ENCODE measurements at regions not wholly inside any gene's neighbourhood (a gene's known extent, or its start where the extent isn't known, plus 50 kb on each side); places are given as distances from the start of the nearest gene placed in this dataset.
"Not testable (repeated sequence)": the region's sequence is repeated elsewhere in the genome, so short reads cannot be mapped to it uniquely, and the experiment has no call there.

GRCh38 chr2:47631792-47632398 is 61.1 kb upstream of the KCNK12 start:
- H3K27me3 Mint-ChIP-seq: no peaks in the 10 kb centered on the region
- no peaks in the 10 kb centered on the region for H3K4me1 Mint-ChIP-seq
- no peak for DNase-seq
- H3K36me3 Mint-ChIP-seq: no peaks in the 10 kb centered on the region
- CTCF ChIA-PET: no interaction called here
- no peak for ATAC-seq
- H3K9me3 Mint-ChIP-seq (ENCODE audit: low read depth): no peaks in the 10 kb centered on the region
- no peak overlapping the region for H3K4me3 Mint-ChIP-seq
- H3K27ac Mint-ChIP-seq: no peak overlapping the region

DNA sequence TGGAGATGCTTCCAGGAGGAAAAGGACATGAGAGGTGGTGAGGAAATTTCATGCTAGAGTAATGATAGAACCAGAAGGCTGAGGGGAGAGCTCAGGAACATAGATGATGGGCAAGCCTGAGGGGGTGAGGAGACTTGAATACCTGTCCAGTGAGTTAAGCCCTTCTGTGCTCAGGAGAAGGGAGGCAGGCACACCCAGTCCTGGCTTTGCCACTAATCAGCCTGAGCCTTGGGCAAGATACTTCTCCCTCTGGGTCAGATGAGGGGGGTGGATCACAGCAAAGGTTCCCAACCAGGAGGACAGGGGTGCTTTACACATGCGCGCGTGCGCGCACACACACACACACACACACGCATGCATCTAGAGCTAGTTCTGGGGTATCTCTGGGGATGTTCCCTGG is 60.5 kb upstream of the KCNK12 start:
- no peak for DNase-seq
- CTCF ChIA-PET: no interaction called here
- Mint-ChIP-seq H3K27me3 (peaks cover 3% of the 10 kb centered on the region), H3K4me1 (no peaks in the 10 kb centered on the region), H3K4me3 (no peak overlapping the region), H3K36me3 (no peaks in the 10 kb centered on the region), H3K9me3 (ENCODE audit: low read depth) (no peaks in the 10 kb centered on the region), H3K27ac (no peak overlapping the region)
- ATAC-seq: no peak

- CTCF ChIA-PET: no interaction called here
- Mint-ChIP-seq H3K36me3 (no peaks in the 10 kb centered on the region), H3K27me3 (peaks cover 11% of the 10 kb centered on the region), H3K27ac (no peak overlapping the region), H3K4me3 (no peak overlapping the region), H3K4me1 (no peaks in the 10 kb centered on the region), H3K9me3 (ENCODE audit: low read depth) (no peaks in the 10 kb centered on the region)
- DNase-seq (no peak), ATAC-seq (no peak)
Observed at GRCh38 chr2:47629501-47630460, 59.0 kb upstream of the KCNK12 start.

DNA sequence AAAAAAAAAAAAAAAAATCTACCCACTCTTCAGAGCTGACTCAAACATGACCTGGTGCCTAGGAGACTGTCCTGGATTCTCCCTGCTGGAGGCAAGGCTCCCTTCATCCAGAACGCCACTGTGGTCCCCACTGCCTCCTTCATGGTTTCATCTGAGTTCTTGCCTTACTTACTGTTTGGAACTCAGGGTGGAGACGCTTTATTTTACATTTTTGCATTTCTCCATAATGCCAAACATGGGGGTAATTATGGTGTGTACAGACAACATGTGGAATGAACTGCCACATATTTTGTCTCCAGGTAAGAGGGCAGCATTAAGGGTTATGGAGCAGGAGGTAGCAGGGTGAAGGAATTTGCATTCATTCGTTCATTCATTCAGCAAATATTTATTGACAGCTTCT is 58.1 kb upstream of the KCNK12 start:
- H3K27me3 Mint-ChIP-seq: peaks cover 17% of the 10 kb centered on the region
- CTCF ChIA-PET: no interaction called here
- ATAC-seq (no peak), DNase-seq (no peak)
- no peak overlapping the region for H3K27ac Mint-ChIP-seq
- no peaks in the 10 kb centered on the region for H3K4me1 Mint-ChIP-seq
- H3K36me3 Mint-ChIP-seq: no peaks in the 10 kb centered on the region
- H3K4me3 Mint-ChIP-seq: no peak overlapping the region
- no peaks in the 10 kb centered on the region for H3K9me3 Mint-ChIP-seq (ENCODE audit: low read depth)

- H3K27ac Mint-ChIP-seq: no peak overlapping the region
- H3K36me3 Mint-ChIP-seq: no peaks in the 10 kb centered on the region
- H3K4me1 Mint-ChIP-seq: no peaks in the 10 kb centered on the region
- DNase-seq (no peak), ATAC-seq (no peak)
- H3K27me3 Mint-ChIP-seq: peaks cover 18% of the 10 kb centered on the region
- no peaks in the 10 kb centered on the region for H3K9me3 Mint-ChIP-seq (ENCODE audit: low read depth)
- no peak overlapping the region for H3K4me3 Mint-ChIP-seq
- CTCF ChIA-PET: no interaction called here
Observed at GRCh38 chr2:47626664-47627063, 55.9 kb upstream of the KCNK12 start.

- CTCF ChIA-PET, ATAC-seq: not testable (repeated sequence)
Observed at GRCh38 chr2:47623140-47623539, 52.4 kb upstream of the KCNK12 start.

DNA sequence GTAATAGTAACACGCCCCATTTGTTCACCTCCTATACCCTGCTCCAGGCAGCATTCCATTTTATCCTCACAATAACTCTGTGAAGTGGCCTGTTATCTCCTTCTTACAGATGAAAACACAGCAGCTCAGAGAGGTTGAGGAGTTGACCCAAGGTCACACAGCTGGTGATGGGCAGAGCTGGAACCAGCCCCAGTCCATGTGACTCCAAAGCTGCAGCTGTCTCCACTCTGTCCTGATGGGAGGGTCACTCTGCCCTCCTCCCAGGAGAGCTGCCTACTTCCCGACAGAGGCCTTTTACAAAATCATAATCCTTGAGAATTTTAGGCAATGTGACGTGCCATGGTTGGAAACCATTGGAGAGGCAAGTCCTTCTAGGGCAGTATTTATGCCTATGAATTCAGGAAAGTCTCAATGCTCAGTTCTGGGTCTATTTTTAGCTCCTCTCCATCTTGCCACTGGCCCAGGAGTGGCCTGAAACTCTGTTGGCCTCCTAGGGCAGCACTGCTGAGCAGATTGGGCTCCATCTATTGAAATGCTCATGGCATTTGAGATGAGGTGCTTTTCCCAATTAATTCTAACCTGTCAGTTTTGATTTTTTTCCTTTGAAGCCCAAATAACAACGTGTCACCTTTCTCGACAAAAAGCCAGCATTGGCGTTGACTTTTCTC is 50.1 kb upstream of the KCNK12 start:
- ATAC-seq: no peak

More at GRCh38 chr2:47623140-47623539, 52.4 kb upstream of the KCNK12 start:
- not testable (repeated sequence) for DNase-seq; H3K4me1 Mint-ChIP-seq; H3K4me3 Mint-ChIP-seq; H3K36me3 Mint-ChIP-seq; H3K9me3 Mint-ChIP-seq (ENCODE audit: low read depth); H3K27ac Mint-ChIP-seq
- H3K27me3 Mint-ChIP-seq: peaks cover 18% of the 10 kb centered on the region

More for the DNA sequence above, 50.1 kb upstream of the KCNK12 start:
- H3K36me3 Mint-ChIP-seq: no peaks in the 10 kb centered on the region
- no peaks in the 10 kb centered on the region for H3K4me1 Mint-ChIP-seq
- no peak overlapping the region for H3K27ac Mint-ChIP-seq
- CTCF ChIA-PET: interaction anchor here (0.7 kb wide), 1 partner anchor 988 kb away, joined by 3 read pairs; no protein-coding TSS in a partner anchor
- no peak overlapping the region for H3K4me3 Mint-ChIP-seq
- peaks cover 16% of the 10 kb centered on the region for H3K27me3 Mint-ChIP-seq
- no peak for DNase-seq
- no peaks in the 10 kb centered on the region for H3K9me3 Mint-ChIP-seq (ENCODE audit: low read depth)
